ENCODE measurements at regions not wholly inside any gene's neighbourhood (a gene's known extent, or its start where the extent isn't known, plus 50 kb on each side); places are given as distances from the start of the nearest gene placed in this dataset.

DNA sequence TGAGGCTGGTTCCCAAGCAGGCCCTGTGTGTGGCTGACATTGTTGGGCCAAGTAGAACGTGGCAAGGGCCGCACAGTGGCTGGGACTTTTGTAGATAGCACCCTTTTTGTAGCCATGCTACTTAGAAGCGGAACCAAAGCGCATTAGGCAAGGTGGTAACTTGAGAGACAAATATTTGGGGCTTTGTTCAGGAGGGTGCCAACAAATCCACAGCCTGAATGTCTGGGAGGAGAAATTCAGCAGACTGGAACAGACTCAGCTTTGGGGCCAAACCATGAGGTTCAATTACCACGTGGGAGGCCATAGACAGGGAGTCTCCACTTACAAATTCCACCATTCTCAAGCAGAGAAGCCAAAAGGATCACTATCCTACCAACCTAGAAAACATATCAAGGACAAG is 183.7 kb downstream of the RGS9 start:
- no peak for TF ChIP-seq CTCF (IDR thresholded peaks at IDR 0.05)
- no peak for TF ChIP-seq POLR2A (IDR thresholded peaks at IDR 0.05)

Data from vagina (tissue), 2 donors.